ENCODE measurements at regions not wholly inside any gene's neighbourhood (a gene's known extent, or its start where the extent isn't known, plus 50 kb on each side); places are given as distances from the start of the nearest gene placed in this dataset.

GRCh38 chr5:4309026-4309425 lies 713.4 kb downstream of the IRX1 start:
- ChIA-PET CTCF (ENCODE audit: unreplicated experiment) (no interaction called here), POLR2A (interaction anchor here (0.6 kb wide), 1 partner anchor 800 kb away, joined by 3 read pairs; no protein-coding TSS in a partner anchor)
- intact Hi-C loops (cut with micrococcal nuclease; ENCODE audit: unreplicated experiment), result no loop called here
- Histone ChIP-seq H4K20me1 (ENCODE audit: insufficient read depth, low read length) (no peaks in the 10 kb centered on the region), H3K4me1 (ENCODE audit: insufficient read depth, low read length, poor library complexity, severe bottlenecking) (no peaks in the 10 kb centered on the region), H3K9me2 (ENCODE audit: insufficient read depth, low read length) (no peaks in the 10 kb centered on the region), H3K4me2 (ENCODE audit: low read length) (no peak overlapping the region), H3K36me3 (ENCODE audit: insufficient read depth, low read length) (no peaks in the 10 kb centered on the region), H3K4me3 (ENCODE audit: low read depth, low read length, poor library complexity, severe bottlenecking) (no peak overlapping the region), H3K79me2 (ENCODE audit: insufficient read depth, low read depth, low read length) (no peaks in the 10 kb centered on the region), H3K9me3 (ENCODE audit: low read length) (no peaks in the 10 kb centered on the region), H2AFZ (ENCODE audit: low read length) (no peak overlapping the region), H3K27ac (ENCODE audit: low read depth, low read length, poor library complexity, severe bottlenecking) (no peak overlapping the region)
- no TSS peak for BruUV-seq (replicated peaks)
- no peak for TF ChIP-seq EZH2phosphoT487 (IDR thresholded peaks at IDR 0.05; ENCODE audit: borderline replicate concordance, low read depth, low read length)
- TF ChIP-seq CTCF (conservative IDR thresholded peaks at IDR 0.05; ENCODE audit: low read length), result no peak
- no peak for DNase-seq (ENCODE audit: low spot score)

GRCh38 chr5:4313138-4313537 lies 717.5 kb downstream of the IRX1 start:
- ChIA-PET POLR2A (no interaction called here), CTCF (ENCODE audit: unreplicated experiment) (no interaction called here)
- no peaks in the 10 kb centered on the region for H3K4me1 ChIP-seq (ENCODE audit: insufficient read depth, low read length, poor library complexity, severe bottlenecking)
- no peak overlapping the region for H3K27ac ChIP-seq (ENCODE audit: low read depth, low read length, poor library complexity, severe bottlenecking)
- H3K79me2 ChIP-seq (ENCODE audit: insufficient read depth, low read depth, low read length), result no peaks in the 10 kb centered on the region
- no peak for DNase-seq (ENCODE audit: low spot score)
- intact Hi-C loops (cut with micrococcal nuclease; ENCODE audit: unreplicated experiment), result no loop called here
- no peak for TF ChIP-seq EZH2phosphoT487 (IDR thresholded peaks at IDR 0.05; ENCODE audit: borderline replicate concordance, low read depth, low read length)
- no peak overlapping the region for H3K4me2 ChIP-seq (ENCODE audit: low read length)
- H3K4me3 ChIP-seq (ENCODE audit: low read depth, low read length, poor library complexity, severe bottlenecking), result no peak overlapping the region
- H4K20me1 ChIP-seq (ENCODE audit: insufficient read depth, low read length), result no peaks in the 10 kb centered on the region
- H3K9me3 ChIP-seq (ENCODE audit: low read length), result no peaks in the 10 kb centered on the region
- H3K9me2 ChIP-seq (ENCODE audit: insufficient read depth, low read length), result no peaks in the 10 kb centered on the region
- no peaks in the 10 kb centered on the region for H3K36me3 ChIP-seq (ENCODE audit: insufficient read depth, low read length)
- H2AFZ ChIP-seq (ENCODE audit: low read length), result no peak overlapping the region
- BruUV-seq (replicated peaks), result no TSS peak

GRCh38 chr5:4319478-4320128 lies 724.0 kb downstream of the IRX1 start:
- H3K79me2 ChIP-seq (ENCODE audit: insufficient read depth, low read depth, low read length), result no peaks in the 10 kb centered on the region
- TF ChIP-seq CTCF (conservative IDR thresholded peaks at IDR 0.05; ENCODE audit: low read length) (no peak), EZH2phosphoT487 (IDR thresholded peaks at IDR 0.05; ENCODE audit: borderline replicate concordance, low read depth, low read length) (no peak)
- no peaks in the 10 kb centered on the region for H3K4me1 ChIP-seq (ENCODE audit: insufficient read depth, low read length, poor library complexity, severe bottlenecking)
- no peak overlapping the region for H3K4me3 ChIP-seq (ENCODE audit: low read depth, low read length, poor library complexity, severe bottlenecking)
- H3K9me3 ChIP-seq (ENCODE audit: low read length), result 0 out of 2 replicates have a peak, but pooled peaks cover 3% of the 10 kb centered on the region
- CTCF ChIA-PET (ENCODE audit: unreplicated experiment), result no interaction called here
- no peak overlapping the region for H3K4me2 ChIP-seq (ENCODE audit: low read length)
- no peaks in the 10 kb centered on the region for H3K36me3 ChIP-seq (ENCODE audit: insufficient read depth, low read length)
- intact Hi-C loops (cut with micrococcal nuclease; ENCODE audit: unreplicated experiment), result no loop called here
- H3K27ac ChIP-seq (ENCODE audit: low read depth, low read length, poor library complexity, severe bottlenecking), result no peak overlapping the region
- no peaks in the 10 kb centered on the region for H4K20me1 ChIP-seq (ENCODE audit: insufficient read depth, low read length)
- no peak for DNase-seq (ENCODE audit: low spot score)
- no peak overlapping the region for H2AFZ ChIP-seq (ENCODE audit: low read length)
- H3K9me2 ChIP-seq (ENCODE audit: insufficient read depth, low read length), result no peaks in the 10 kb centered on the region
- no TSS peak for BruUV-seq (replicated peaks)
- POLR2A ChIA-PET, result no interaction called here

All from OCI-LY7 (cell line).